HG03354 (cell line): ENCODE measurements at regions not wholly inside any gene's neighbourhood (a gene's known extent, or its start where the extent isn't known, plus 50 kb on each side); places are given as distances from the start of the nearest gene placed in this dataset.
"Not testable (repeated sequence)": the region's sequence is repeated elsewhere in the genome, so short reads cannot be mapped to it uniquely, and the experiment has no call there.

Experiments used
- ATAC-seq: cut with Tn5 transposase; IDR thresholded peaks from one replicate; pipeline ENCODE4 v1.9.1; 2021; ENCODE audit warnings: mild to moderate bottlenecking; ENCODE audit not compliant: unreplicated experiment, poor library complexity, severe bottlenecking

DNA sequence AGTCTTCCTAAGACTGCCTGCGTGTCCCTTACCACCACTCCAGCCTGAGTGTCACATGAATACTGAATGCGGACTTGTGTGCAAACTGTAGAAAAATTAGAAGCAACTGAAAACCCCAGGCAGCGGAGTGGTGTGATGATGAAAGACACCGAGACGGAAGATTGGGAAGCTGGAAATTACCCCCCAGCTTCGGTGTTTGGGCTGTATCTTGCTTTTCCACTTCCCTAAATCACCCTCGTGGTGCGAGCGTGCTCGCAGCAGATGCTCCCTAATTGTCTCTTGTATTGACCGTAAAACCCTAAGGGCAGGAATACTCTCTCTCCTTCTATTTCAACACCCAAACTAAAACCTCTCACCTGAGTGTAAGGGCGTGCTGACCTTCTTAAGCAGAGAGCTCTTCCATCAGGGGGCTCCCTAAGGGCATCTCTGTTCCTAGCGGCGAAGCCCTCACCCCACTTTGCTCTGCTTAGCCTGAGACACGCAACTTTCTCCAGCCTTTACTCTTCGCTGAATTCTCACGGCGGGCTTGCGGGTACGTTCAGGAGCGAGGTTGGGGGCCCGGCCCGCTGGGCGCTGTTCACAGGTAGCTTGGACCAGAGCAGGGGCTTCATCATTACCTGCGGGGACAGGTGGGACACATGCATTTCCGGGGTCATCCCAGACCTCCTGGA is 62.4 kb downstream of the CRYBB2 start:
- no peak for ATAC-seq

DNA sequence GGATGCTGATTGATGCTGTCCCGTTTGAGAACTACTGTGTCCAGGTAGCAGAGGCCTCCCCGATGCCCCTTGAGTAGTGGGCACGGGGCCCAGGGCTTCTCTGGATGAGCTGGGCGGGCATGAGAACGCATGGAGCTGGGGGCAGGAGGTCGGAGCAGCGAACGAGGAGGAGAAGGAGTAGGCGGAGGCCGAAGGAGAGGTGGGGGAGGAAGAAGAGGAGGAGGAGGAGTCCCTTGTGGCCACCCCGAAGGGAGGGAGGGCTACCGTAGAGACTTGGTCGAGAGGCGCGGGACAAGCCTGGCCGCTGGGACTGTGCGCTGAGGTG is 62.9 kb downstream of the CRYBB2 start:
- no peak for ATAC-seq

DNA sequence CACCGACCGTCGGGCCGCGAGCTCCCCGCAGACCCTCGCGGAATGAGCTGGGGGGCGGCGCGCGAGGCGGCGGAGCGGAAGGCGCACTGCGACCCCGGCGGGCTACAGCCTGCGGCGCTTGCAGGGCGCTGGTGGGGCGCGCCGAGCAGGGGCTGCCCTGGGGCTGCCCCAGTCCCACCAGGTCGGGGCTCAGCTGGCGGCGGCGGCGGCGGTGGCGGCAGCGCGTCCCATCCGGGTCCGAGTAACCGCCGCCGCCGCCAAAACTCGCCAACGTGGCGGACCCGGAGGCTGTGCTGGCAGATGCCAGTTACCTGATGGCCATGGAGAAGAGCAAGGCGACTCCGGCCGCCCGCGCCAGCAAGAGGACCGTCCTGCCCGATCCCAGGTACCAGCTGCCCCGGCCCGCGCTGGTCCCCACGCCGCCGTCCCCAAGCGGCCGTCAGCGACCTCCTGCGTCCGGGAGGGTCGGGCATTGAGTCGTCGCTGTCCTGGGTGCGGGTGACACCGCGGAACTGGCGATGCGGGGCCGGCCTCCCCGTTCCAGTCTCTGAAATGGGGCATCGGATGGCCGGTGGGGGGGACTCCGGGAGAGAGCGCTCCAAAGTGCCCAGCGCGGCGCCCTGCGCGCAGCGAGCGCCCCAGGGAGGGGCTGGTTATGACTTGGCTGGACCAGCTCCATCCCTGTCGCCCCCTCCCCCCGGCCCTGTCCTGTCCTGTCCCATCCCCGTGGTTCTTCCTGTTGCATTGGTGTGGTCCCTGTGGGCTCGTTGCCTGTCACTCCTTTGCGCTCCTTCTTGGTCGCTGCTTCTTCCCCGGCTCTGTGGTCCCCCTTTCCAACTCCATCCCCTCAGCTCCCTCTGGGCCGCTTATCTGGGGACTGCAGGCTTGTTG is 63.5 kb downstream of the CRYBB2 start:
- no peak for ATAC-seq

DNA sequence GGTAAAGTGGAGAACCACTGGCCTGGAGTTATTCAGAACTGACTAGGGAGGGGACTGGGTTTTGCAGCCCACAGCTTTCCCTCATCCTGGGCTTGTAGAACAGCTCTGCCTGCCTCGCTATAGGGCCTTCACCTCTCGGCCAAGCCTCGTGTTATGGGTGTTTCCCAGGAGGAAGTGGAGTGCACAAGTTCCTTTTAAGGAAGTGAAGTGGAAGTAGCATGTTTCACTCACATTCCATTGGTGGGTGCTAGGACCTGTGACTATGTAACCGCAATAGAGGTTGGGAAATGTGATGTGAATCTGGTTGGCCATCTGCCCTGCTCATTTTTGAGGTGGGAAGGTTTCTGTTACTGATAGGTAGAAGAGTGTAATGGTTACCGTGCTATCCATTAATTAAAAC is 69.0 kb downstream of the CRYBB2 start:
- ATAC-seq = not testable (repeated sequence)

DNA sequence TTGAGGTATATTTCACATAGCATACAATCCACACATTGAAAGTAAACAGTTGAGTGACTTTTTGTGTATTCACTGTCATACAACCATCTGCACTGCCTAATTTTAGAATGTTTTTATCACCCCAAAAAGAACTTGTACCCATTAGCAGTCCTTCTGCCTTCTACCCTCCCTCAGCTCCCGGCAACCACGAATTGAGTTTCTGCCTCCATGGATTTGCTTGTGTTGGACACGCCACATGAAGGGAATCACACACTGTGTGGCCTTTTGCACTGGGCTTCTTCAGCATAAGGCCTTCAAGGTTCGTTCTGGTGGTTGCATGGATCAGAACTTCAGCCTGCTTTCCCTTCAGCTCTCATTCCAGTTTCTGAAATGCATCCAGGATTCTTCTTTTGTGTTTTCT is 82.5 kb downstream of the CRYBB2 start:
- ATAC-seq = not testable (repeated sequence)

DNA sequence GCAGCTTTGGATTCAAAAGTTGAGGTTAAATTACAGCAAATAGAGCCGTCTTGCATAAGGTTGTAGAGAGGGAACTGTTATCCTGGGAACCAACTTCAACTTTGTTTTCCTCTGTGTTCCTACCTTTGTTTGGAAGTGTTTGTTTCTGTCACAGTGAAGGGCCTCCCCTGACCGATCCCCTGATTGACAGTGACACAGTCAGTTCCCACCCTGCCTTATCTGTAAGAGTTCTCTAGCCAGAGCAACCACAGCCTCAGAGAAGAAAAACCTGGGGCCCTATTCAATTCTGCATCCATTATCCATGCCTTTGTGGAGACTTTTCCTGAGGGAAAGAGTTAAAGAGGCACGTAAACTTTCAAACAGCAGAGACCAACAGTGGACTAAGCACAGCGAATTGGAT is 90.1 kb downstream of the CRYBB2 start:
- ATAC-seq = not testable (repeated sequence)

DNA sequence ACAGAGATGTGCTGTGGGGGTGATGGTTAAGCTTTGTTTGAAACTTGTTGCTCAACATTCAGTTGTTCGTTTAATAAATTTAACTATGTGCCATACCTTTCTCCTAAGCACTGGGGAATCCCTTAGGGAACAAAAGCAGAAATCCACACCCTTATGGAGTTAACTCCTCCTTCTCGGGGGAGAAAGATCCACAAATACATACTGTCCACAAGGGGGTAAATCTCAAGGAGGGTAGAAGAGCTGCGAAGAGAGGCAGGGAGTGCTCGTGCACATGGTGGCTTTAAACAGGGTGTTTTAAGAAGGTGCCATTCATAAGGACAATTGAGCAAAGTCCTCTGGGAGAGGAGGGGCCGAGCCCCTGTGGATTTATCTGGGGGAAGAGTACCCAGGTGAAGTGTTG is 92.5 kb downstream of the CRYBB2 start:
- ATAC-seq = not testable (repeated sequence)

DNA sequence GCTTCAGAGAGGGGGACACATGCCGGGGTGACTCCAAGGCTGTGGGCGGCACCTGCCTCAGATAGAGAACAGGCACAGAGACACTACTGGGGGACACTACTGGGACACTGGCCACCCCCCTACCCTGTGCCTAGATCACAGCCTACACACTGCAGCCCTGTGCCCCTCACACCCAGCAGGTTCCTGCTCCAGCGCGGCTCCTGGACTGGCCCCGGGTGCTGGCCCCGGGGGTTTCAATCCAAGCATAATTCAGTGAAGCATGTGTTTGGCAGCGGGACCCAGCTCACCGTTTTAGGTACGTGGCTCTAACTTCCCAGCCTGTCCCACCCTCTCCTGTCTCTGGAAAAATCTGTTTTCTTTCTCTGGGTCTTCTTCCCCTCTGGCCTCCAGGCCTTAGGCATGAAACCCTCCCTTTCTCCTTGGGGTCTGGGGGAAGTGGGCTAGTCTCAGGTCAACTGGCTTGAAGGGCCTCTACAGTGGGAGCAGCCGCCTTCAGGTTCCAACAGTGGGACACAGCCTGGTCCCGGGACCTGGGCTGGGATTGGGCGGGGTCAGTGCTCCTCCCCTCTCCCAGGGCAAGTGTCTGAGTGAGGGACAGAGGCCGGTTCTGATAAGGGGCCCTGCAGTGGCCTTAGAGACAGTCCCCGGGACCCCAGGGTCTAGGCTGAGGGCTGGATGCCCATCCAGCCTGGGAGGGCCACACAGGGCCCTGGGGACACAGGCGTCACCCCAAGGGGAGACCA is 98.8 kb downstream of the CRYBB2 start:
- ATAC-seq = no peak

DNA sequence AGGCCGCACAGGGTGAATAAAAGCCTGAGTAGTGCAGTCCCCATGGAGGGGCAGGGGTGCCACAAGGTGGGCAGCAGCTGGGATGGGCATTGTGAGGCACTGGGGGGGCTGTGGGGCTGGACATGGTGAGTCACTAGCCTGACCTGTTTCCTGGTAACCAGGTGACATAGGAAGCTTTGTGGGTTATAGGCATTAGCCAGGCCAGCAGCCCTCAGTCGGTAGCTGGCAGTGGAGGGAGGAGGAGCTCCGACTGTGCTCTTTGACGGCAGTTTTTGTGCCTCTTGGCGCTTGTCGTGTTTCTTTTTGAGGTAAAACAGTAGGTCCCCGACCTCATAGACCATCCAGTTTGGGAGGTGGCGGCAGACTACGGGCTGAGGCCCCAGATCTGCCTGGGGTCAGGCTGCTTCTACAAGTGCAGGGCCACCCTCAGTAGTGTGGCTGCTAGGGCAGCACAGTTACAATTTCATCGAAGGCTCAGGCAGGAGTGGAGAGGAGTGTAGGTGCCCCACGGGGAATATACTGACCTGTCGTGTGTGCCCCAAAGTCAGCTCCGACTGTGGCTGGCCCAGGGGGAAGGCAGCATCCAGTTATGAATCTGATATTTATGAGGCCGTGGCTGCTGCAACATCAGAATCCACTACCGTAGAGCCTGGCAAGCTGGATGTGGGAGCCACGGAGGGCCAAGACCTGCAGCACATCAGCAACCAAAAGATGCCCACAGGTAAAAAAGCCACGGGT is 107.7 kb downstream of the CRYBB2 start:
- ATAC-seq = no peak

DNA sequence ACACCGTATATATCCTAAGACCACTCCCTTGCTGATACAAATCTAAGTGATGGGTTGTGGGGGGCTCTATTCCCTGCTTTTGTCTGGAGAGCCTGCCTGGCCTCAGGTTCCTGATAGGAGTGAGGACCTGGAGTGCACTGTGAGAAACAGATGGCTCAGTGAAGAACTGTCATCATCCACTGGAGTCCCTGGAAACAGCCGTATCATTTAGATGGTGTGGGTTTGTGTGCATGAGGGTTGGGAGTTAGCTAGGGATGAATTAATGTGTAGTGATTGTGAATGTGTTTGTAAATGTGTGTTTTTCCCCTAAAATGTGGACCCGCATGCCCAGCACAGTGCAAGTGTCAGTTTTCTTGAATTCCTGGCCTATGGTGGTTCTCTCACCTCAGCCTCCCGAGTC is 111.6 kb downstream of the CRYBB2 start:
- no peak for ATAC-seq

DNA sequence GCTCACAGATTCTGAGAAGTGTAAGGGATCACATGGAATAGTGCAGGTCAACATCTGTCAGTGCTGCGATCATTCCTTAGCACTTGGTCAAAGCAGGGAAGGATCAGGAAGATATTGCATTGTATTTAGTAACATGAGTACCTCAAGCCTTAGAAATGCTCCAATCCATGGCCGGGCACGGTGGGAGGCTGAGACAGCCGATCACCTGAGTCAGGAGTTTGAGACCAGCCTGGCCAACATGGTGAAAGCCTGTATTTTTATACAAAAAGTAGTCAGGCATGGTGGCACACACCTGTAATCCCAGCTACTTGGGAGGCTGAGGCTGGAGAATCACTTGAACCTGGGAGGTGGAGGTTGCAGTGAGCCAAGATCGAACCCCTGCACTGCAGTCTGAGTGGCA is 112.5 kb downstream of the CRYBB2 start:
- ATAC-seq = not testable (repeated sequence)

DNA sequence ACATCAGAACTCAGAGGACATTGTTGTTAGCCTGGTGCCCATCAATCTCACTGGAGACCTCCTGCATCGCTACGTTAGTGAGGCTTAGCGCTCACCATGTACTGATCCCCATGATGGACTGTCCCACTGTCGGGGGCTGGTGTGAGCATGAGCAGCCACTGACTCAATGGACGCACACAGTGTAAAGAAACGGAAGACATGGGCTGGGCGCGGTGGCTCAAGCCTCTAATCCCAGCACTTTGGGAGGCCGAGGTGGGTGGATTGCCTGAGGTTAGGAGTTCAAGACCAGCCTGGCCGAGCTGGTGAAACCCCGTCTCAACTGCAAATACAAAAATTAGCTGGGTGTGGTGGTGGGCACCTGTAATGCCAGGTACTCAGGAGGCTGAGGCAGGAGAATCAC is 112.9 kb downstream of the CRYBB2 start:
- ATAC-seq = no peak

DNA sequence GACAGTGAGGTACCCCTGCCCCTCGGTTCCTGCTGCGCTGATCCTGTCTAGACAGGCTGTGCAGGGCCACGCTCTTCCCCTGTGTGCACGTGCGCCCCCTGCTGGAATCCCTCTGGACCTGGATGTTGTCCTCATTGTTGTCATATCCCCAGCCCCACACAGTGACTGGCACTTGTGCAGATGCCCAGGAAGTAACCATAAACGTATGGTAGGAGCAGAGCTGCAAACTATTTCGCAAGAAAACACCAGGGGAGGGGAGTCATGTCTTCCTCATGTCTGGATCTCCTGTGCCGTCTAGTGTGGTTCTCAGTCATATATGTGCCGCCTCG is 114.7 kb downstream of the CRYBB2 start:
- ATAC-seq = no peak

DNA sequence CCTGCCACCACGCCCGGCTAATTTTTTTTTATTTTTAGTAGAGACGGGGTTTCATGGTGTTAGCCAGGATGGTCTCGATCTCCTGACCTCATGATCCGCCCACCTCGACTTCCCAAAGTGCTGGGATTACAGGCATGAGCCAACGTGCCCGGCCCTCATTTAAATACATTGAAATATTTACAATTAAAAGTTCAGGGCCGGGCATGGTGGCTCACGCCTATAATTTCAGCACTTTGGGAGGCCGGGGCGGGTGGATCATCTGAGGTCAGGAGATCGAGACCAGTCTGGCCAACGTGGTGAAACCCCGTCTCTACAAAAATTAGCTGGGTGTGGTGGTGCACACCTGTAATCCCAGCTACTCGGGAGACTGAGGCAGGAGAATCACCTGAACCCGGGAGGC is 115.2 kb downstream of the CRYBB2 start:
- not testable (repeated sequence) for ATAC-seq

DNA sequence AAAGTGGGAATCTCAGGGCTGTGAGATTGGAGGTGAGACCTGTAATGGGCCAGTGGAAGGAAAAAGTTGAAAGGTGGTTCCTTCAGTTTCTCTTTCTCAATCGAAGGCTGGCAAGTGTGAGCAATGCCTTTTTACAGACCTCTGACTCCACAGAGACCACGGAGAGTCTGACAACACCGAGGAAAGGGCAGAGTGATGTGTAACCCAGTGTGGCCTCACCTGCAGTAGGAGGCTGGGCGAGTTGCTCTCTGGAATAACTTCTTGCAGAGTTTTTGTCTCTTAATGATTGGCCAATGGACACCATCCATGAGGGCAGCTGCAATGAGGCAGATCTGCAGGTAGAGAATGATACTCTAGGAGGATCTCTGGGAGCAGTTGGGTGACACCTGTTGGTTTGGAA is 115.8 kb downstream of the CRYBB2 start:
- ATAC-seq = not testable (repeated sequence)

DNA sequence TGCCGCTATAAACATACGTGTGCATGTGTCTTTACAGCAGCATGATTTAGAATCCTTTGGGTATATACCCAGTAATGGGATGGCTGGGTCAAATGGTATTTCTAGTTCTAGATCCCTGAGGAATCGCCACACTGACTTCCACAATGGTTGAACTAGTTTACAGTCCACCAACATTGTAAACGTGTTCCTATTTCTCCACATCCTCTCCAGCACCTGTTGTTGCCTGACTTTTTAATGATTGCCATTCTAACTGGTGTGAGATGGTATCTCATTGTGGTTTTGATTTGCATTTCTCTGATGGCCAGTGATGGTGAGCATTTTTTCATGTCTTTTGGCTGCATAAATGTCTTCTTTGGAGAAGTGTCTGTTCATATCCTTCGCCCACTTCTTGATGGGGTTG is 121.1 kb downstream of the CRYBB2 start:
- not testable (repeated sequence) for ATAC-seq

DNA sequence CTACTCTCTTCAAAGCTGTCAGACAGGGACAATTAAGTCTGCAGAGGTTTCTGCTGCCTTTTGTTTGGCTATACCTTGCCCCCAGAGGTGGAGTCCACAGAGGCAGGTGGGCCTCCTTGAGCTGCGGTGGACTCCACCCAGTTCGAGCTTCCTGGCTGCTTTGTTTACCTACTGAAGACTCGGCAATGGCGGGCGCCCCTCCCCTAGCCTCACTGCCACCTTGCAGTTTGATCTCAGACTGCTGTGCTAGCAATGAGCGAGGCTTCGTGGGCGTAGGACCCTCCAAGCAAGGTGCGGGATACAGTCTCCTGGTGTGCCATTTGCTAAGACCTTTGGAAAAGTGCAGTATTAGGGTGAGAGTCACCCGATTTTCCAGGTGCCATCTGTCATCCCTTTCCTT is 124.9 kb downstream of the CRYBB2 start:
- ATAC-seq = not testable (repeated sequence)

DNA sequence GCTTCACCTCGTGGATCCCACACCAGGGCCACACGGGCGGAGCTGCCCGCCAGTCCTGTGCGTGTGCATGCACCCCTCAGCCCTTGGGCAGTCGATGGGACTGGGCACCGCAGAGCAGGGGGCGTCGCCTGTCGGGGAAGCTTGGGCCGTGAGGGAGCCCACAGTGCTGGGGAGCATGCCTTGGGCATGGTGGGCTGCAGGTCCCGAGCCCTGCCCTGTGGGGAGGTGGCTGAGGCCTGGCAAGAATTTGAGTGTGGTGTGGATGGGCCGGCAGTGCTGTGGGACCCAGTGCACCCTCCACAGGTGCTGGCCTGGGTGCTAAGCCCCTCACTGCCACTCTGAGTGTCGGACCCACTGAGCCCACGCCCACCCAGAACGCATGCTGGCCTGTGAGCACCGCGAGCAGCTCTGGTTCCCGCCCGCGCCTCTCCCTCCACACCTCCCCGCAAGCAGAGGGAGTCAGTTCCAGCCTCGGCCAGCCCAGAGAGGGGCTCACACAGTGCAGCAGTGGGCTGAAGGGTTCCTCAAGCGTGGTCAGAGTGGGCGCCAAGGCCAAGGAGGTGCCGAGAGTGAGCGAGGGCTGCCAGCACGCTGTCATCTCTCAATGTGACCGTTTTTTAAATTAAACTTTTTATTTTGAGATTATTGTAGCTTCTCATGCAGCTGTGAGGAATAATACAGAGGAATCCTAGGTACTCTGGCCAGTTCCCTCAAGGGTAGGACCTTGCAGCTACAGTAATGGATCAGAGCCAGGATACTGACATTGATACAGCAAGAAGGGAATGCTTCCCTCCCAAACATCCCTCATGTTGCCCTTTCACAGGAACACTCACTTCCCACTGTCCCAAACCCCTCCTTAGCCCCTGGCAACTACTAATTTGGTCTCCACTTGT is 127.7 kb downstream of the CRYBB2 start:
- ATAC-seq = no peak

DNA sequence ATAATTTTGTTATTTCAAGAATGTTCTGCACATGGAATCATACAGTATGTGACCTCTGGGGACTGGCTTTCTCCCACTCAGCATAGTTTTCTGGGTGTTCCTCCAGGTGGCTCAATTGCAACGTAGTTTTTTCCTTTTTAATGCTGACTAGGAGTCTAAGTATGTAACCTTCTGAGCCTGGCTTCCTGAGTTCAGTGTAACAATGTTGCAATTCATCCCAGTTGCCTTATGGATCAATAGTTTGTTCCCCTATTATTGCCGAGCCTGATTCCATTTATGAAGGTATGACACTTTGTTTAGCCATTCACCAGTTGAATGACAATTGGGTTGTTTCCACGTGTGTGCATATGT is 128.3 kb downstream of the CRYBB2 start:
- no peak for ATAC-seq
